Small intestine (tissue), 7 donors: ENCODE measurements at regions not wholly inside any gene's neighbourhood (a gene's known extent, or its start where the extent isn't known, plus 50 kb on each side); places are given as distances from the start of the nearest gene placed in this dataset.

ENCODE experiments used
- DNase-seq, 2 donors: peaks; one replicate each; pipeline versions ENCODE4 v3.0.0 to v3.0.0-alpha.2; 2013
- FAIRE-seq: peaks from 2 replicates; lab custom pipeline; 2012; peaks lifted over from hg19 to GRCh38; lab: Jason Lieb, UNC
- H3K27ac ChIP-seq, 3 donors: one replicate each; pipeline ENCODE4 v1.5.1; 2013; ENCODE audit warnings: low read length in 2 of 3, mild to moderate bottlenecking in 2 of 3, control low read depth in 1 of 3, inconsistent platforms in 1 of 3, low read depth in 1 of 3, moderate library complexity in 1 of 3
- H3K27me3 ChIP-seq, 3 donors: one replicate each; pipeline ENCODE4 v1.6.1; 2013; ENCODE audit warnings: low read length in 3 of 3, inconsistent platforms in 1 of 3; ENCODE audit not compliant: control insufficient read depth in 3 of 3, insufficient read depth in 3 of 3
- H3K36me3 ChIP-seq, 3 donors: one replicate each; pipeline ENCODE4 v1.6.1; 2013; ENCODE audit warnings: low read length in 3 of 3, inconsistent platforms in 1 of 3, low read depth in 1 of 3, mild to moderate bottlenecking in 1 of 3, moderate library complexity in 1 of 3; ENCODE audit not compliant: control insufficient read depth in 3 of 3, insufficient read depth in 2 of 3
- H3K4me1 ChIP-seq, 3 donors: one replicate each; pipeline ENCODE4 v1.6.1; 2013; ENCODE audit warnings: low read length in 2 of 3, inconsistent platforms in 1 of 3, low read depth in 1 of 3, mild to moderate bottlenecking in 1 of 3, moderate library complexity in 1 of 3; ENCODE audit not compliant: control insufficient read depth in 3 of 3, insufficient read depth in 2 of 3
- H3K4me3 ChIP-seq, 3 donors: one replicate each; pipeline ENCODE4 v1.5.1; 2013; ENCODE audit warnings: low read length in 3 of 3, control low read depth in 1 of 3, inconsistent platforms in 1 of 3, low read depth in 1 of 3, mild to moderate bottlenecking in 1 of 3, moderate library complexity in 1 of 3
- H3K9me3 ChIP-seq, 2 donors: one replicate each; pipeline ENCODE4 v1.6.1; 2013; ENCODE audit warnings: low read depth in 1 of 2, low read length in 1 of 2; ENCODE audit not compliant: control insufficient read depth in 2 of 2, insufficient read depth in 1 of 2
- WGBS, 3 donors: extraction: QIAGEN DNeasy Blood & Tissue Kit; methylation state at CpG; one replicate each; pipeline ENCODE4 v1.1.7; 2013; 5-methylcytosine and 5-hydroxymethylcytosine counted together
- donor health status: healthy with polysubstance abuse.
- donor health status: control.
- donor health status: control.
- donor health status: Bipolar disorder and iron deficiency.
- donor health status: healthy.

- 71 to 85% (median 78%) methylated on average over 2 of the region's 2 CpGs for WGBS, 3 donors
- H3K9me3 ChIP-seq = no peaks in the 10 kb centered on the region
- FAIRE-seq (no peak), DNase-seq (no peak)
- H3K36me3 ChIP-seq = no peaks in the 10 kb centered on the region
- no peaks in the 10 kb centered on the region for H3K4me1 ChIP-seq
- no peaks in the 10 kb centered on the region for H3K27me3 ChIP-seq
- no peak overlapping the region for H3K27ac ChIP-seq
- no peak overlapping the region for H3K4me3 ChIP-seq
Observed at GRCh38 chr4:151529187-151529586, 120.2 kb downstream of the FHIP1A start.

GRCh38 chr4:151530230-151530629 is 121.3 kb downstream of the FHIP1A start:
- Histone ChIP-seq H3K27me3 (no peaks in the 10 kb centered on the region), H3K27ac (no peak overlapping the region), H3K4me3 (no peak overlapping the region), H3K4me1 (no peaks in the 10 kb centered on the region), H3K36me3 (no peaks in the 10 kb centered on the region), H3K9me3 (no peaks in the 10 kb centered on the region)
- no peak for FAIRE-seq
- DNase-seq = no peak
- 85 to 92% (median 88%) methylated on average over 2 of the region's 2 CpGs for WGBS, 3 donors

GRCh38 chr4:151530783-151531182 is 121.8 kb downstream of the FHIP1A start:
- H3K27ac ChIP-seq = no peak overlapping the region
- H3K4me3 ChIP-seq = no peak overlapping the region
- no peaks in the 10 kb centered on the region for H3K9me3 ChIP-seq
- DNase-seq (no peak), FAIRE-seq (no peak)
- no peaks in the 10 kb centered on the region for H3K4me1 ChIP-seq
- no peaks in the 10 kb centered on the region for H3K36me3 ChIP-seq
- H3K27me3 ChIP-seq = no peaks in the 10 kb centered on the region
- 51 to 85% (median 71%) methylated on average over 1 of the region's 1 CpG for WGBS, 3 donors

DNA sequence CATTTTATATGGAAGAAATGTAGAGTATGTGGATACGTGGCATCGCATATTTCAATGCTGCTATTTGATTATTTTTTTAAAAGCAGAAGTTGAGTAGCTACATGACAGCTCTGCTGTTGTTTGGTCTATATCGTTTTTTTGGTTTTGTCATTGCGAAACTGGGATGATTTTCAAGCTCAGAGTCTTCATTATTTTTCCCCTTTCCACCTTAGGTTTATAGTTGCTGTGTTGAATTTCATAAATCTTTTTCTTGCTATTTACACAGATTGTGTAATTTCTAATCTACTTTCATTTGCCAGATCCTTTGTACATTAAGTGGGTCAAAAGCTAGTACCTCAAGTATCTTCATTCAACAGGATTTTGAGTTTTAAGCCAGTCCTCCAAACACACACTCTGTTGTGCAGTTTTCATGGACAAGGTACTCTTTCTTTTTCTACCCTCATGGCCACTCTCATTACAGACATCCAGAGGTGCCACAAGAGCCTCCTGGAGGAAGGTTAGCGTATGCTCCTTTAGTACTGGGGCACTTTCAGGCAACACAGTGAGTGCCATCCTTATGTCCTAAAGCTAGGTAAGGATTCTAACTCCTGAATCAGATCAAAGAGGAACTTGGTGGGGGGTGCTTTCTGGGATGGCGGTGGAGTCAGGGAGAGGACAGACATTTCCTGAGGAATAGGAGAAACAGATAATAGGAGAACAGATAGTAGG is 123.2 kb downstream of the FHIP1A start:
- Histone ChIP-seq H3K4me3 (no peak overlapping the region), H3K4me1 (no peaks in the 10 kb centered on the region), H3K36me3 (no peaks in the 10 kb centered on the region), H3K27ac (no peak overlapping the region), H3K27me3 (no peaks in the 10 kb centered on the region), H3K9me3 (no peaks in the 10 kb centered on the region)
- WGBS, 3 donors = 80 to 92% (median 88%) methylated on average over 6 of the region's 6 CpGs
- FAIRE-seq (no peak), DNase-seq (no peak)

- Histone ChIP-seq H3K27ac (no peak overlapping the region), H3K9me3 (no peaks in the 10 kb centered on the region), H3K4me1 (no peaks in the 10 kb centered on the region), H3K36me3 (no peaks in the 10 kb centered on the region), H3K27me3 (no peaks in the 10 kb centered on the region), H3K4me3 (no peak overlapping the region)
- 73 to 83% (median 79%) methylated on average over 1 of the region's 1 CpG for WGBS, 3 donors
- FAIRE-seq = no peak
- DNase-seq = no peak
Observed at GRCh38 chr4:151534195-151534594, 125.2 kb downstream of the FHIP1A start.

DNA sequence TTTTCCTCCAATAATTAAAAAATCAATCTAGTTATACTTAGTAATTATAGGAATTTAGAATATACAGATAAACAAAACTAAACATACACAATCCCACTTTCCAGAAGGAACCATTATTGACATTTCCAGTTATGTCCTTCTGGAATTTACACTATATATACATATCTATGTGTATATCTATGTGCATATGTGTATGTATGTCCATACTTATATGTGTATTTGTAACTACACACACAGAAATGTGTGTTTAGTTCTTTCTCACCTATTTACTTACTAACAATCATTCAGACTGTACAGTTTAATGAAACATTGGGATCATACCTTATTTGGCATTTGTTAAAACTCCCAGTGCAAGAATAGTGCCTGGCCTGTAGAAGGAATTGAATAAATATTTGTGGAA is 126.4 kb downstream of the FHIP1A start:
- Histone ChIP-seq H3K27ac (no peak overlapping the region), H3K4me3 (no peak overlapping the region), H3K4me1 (no peaks in the 10 kb centered on the region), H3K27me3 (no peaks in the 10 kb centered on the region), H3K36me3 (no peaks in the 10 kb centered on the region), H3K9me3 (no peaks in the 10 kb centered on the region)
- FAIRE-seq (no peak), DNase-seq (no peak)

DNA sequence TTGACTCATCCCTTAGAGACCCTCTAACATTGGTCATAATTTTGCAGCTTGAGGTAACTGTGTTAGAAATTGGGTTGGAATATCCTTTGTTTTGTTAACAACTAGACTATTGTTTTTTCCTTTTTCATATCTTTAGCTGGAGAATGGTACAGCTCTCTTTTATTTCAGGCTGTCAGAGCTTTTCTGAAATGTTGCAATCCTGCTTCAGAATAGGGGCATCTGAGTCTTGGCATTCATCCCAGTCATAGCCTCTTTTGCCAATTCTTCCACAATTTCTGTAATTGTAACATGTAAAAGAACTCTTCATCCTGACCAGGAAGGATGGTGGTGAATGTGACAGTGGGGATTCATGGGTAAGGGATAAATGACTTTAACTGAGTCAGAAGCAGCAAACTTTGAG is 128.7 kb downstream of the FHIP1A start:
- Histone ChIP-seq H3K36me3 (no peaks in the 10 kb centered on the region), H3K4me3 (no peak overlapping the region), H3K27me3 (no peaks in the 10 kb centered on the region), H3K4me1 (no peaks in the 10 kb centered on the region), H3K9me3 (no peaks in the 10 kb centered on the region), H3K27ac (no peak overlapping the region)
- DNase-seq (no peak), FAIRE-seq (no peak)

GRCh38 chr4:151538963-151539362 is 130.0 kb downstream of the FHIP1A start:
- Histone ChIP-seq H3K9me3 (no peaks in the 10 kb centered on the region), H3K27me3 (no peaks in the 10 kb centered on the region), H3K4me1 (no peaks in the 10 kb centered on the region), H3K27ac (no peak overlapping the region), H3K36me3 (no peaks in the 10 kb centered on the region), H3K4me3 (no peak overlapping the region)
- no peak for FAIRE-seq
- 71 to 79% (median 75%) methylated on average over 4 of the region's 4 CpGs for WGBS, 3 donors
- DNase-seq = no peak

- 9 to 44% (median 28%) methylated on average over 3 of the region's 3 CpGs for WGBS, 3 donors
- Histone ChIP-seq H3K4me3 (no peak overlapping the region), H3K36me3 (no peaks in the 10 kb centered on the region), H3K4me1 (no peaks in the 10 kb centered on the region), H3K27me3 (no peaks in the 10 kb centered on the region), H3K27ac (no peak overlapping the region), H3K9me3 (no peaks in the 10 kb centered on the region)
- FAIRE-seq = no peak
- peak; percentile 56 to 65 for DNase-seq
Observed at GRCh38 chr4:151540728-151541388, 131.9 kb downstream of the FHIP1A start.
